COLO668 (cell line): ENCODE measurements at regions not wholly inside any gene's neighbourhood (a gene's known extent, or its start where the extent isn't known, plus 50 kb on each side); places are given as distances from the start of the nearest gene placed in this dataset.
"Not testable (repeated sequence)": the region's sequence is repeated elsewhere in the genome, so short reads cannot be mapped to it uniquely, and the experiment has no call there.

Experiments used
- DNase-seq: peaks from one replicate; lab custom pipeline; 2025; ENCODE audit not compliant: unreplicated experiment; lab: John Stamatoyannopoulos, UW

DNA sequence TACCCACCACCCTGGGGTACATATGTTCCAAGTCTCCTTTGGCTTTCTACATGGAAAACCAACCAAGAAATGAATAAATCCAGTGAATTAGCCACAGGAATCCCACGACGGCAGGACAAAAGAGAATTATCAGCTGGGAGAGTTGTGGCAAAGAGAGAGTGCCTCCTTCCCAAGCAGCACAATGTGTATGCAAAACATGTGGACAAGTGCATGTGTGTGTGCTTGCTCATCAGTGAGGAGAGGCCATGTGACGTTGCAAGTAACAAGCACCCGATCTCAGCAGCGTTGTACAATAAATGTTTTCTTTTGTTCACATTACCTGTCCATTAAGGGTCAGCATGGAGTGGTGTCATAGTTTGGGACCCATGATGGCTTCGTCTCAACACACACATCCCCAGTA, 50.0 kb upstream of the EMX2 start:
- DNase-seq, result no peak

DNA sequence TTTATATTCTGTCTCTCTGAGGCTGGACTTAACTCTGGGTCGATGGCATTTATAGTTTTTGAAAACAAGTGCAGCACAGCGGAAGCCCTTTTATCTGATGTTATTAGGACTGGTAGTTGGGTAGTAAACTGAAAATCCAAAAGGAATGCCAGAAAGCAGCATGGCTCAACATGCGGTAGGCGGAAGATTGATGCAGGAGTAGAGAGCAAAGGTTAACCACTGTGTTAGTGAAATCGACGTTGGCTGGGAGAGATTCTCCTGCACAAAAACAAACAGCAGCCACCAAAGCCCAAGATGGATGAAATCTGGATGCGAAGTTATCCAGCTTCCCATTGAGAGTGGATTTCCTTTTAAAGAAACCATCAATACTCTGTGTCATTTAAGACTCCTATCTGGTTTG, 54.5 kb upstream of the EMX2 start:
- no peak for DNase-seq

DNA sequence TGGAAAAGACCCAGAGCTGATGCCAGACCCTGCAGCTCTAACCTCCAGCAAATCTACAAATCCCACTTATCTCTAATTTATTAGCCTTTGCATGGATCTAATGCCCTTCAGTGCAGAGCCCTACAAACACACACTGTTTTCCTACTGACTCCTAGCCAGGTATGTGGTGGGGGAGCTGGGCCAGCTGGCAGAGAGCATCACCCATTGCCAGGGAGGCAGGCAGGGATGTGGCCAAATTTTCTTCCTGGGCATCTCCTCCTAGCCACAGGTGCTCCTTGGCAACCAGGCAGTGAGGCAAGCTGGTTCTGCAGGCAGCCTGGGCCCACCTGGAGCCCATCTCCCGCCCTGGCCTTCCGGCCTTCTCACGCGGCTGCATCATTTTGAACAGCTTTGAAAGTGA, 55.9 kb upstream of the EMX2 start:
- DNase-seq, result no peak

DNA sequence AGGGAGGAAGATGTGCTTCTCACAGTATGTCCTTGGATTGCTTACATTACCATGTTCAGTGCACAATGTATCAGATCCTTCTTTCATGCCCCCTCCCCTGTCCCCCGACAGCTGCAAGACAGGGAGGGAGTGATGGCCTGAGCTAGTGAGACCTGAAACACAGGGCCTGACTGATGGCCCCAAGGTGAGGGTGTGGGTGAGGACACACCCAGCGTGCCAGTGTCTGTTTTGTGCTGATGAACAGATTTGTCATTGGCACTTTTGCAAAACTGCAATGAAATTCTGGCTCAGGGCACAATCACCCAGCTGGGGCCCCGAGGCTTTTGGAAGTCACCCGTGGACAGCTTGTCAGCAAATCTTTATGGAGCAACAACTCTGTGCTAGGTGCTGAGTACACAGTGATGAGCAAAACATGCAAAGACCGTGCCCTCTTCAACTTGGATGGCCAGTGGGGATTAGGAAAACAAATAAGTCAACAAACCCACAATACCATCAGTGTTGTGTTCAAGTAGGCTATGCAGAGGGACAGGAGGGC, 59.4 kb upstream of the EMX2 start:
- no peak for DNase-seq

DNA sequence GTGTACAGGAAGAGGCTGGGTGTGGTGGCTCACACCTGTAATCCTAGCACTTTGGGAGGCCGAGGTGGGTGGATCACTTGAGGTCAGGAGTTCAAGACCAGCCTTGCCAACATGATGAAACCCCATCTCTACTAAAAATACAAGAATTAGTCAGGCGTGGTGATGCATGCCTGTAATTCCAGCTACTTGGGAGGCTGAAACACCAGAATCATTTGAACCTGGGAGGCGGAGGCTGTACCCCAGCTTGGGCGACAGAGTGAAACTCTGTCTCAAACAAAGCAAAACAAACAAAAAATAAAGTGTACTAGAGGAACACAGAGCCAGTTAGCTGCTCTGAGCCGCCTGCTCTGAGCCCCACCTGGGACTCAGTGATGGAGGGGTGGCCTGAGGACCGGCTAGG, 61.5 kb upstream of the EMX2 start:
- not testable (repeated sequence) for DNase-seq

DNA sequence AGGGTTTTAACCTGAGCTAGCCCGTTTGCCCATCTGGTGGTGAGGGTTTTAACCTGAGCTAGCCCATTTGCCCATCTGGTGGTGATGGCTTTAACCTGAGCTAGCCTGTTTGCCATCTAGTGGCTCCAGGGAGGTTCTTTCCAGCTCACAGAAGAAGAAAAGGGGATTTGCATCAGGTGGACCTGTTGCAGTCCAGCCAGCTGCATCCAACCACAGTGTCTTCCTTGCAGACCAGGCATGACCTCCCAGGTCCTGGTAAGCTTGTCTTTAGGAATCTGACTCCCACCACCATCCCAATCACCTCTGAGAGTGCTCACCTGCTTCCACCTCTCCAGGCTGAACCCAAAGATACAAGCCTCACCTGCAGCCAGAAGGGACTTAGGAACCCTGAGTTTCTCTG, 62.4 kb upstream of the EMX2 start:
- no peak for DNase-seq

DNA sequence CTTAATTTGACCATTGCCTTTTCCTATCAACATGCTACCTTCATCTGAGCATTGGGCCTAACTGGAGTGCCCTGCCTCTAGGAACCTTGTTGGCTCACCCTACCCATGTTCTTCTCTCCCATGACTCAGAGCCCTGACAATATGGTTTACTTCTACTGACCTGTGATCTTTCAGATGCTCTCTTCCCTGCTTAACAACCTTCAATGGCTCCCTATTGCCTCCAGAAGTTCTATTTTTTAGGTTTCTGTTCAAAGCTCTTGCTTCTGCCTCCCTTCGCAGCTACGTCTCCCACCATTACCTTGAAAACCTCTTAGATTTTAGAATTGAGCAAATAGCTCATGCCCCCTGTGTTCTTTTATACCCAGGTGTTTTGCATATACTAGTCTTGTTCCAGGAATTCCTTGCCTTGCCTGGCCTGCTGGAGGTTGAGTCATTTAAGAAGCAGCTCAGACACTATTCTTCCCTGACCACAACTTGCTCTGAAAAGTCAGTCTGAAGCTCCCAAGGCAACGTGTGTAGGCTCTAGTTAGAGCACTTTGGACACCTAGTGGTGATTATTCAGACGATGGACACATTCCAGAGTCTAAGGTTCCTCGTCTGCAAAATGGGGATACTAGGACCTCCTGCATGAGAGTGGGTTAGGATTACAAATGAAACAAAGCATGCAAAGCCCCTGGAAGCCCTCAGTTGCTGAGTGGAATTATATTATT, 64.4 kb upstream of the EMX2 start:
- no peak for DNase-seq

DNA sequence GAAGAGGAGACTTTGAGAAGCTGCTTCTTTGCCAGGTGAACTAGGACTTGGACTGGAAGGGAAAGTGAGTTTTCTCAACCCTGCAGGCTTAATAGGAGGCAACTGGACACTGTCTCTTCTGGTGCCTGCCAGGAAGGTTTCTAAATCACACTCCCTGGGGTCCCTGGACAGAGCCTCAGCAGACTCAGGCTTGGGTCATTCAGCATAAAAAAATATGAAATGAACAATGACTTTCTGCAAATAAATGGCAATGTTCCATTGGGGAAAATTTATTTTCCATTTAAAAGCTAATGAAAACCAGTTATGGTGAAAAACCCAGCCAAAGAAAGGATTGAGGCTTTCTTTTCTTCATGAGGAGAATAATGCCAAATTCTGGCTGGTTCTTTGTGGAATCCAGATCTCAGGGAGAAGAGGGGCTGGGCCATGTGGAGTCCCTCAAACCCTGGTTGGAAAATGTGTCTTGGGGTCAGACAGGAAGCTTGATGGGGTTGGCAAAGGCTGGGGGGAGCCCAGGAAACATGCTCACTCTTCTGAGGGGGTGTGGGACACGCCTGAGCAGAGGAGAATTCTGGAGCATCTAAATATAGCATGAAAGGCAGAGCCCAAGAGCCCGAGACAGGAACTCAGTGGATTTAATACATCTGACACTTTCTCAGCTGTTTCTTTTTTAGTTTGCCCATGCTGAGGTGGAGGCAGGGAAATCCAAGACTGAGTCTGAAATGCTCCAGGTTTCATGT, 65.2 kb upstream of the EMX2 start:
- no peak for DNase-seq

DNA sequence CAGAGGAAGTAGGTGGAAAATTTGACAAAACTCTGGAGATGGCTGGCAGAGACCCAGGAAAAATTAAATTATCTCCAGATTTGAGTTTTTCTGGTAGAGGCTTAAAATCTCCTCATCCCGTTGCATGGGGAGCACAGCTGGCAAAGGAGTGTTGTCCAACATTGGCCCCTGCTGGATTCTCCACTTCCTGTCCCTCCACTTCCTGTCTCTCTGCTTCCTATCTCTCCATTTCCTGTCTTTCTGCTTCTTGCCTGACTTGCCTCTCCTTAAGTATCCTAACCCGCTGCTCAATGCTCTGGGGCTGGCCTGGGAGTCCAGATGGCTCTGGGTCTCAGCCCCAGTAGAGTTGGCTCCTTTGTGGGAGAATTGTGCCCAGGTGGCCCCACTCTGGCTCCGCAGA, 65.8 kb upstream of the EMX2 start:
- DNase-seq, result no peak

DNA sequence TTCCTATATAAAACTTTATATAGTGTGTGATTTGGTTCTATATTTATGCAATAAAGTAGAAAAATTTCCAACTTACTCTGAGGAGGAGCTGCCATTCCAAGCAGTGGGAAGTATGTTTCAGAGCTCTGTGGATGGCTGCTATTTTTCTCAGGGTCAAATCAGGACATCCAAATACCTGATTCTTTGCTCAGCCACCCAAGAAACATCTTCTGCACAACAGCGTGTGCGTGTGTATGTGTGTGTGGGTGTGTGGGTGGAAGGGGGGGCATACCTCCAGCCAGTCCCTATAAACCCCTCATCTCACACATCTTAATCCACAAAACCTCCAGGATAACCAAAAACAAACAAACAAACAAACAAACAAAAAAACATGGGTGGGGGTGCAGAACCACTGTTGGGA, 66.3 kb upstream of the EMX2 start:
- DNase-seq, result no peak

DNA sequence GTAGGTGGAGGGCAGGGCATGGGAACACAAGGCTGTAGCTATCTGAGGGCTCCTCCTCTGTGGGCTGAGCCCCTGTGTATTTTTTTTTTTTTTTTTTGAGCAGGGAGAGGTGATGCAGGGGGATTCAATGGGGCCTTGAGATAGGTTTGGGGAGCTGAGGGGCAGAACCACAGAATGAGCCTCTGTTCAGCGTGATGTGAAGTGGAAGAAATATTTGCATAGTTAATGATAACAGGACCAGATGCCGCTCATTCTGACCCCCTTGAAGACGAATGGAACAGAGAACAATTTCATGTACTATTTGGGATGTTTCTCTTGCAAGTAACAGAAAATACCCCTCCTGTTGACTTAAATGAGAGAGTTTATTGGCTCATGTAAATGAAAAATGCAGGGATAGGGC, 69.7 kb upstream of the EMX2 start:
- DNase-seq, result no peak

DNA sequence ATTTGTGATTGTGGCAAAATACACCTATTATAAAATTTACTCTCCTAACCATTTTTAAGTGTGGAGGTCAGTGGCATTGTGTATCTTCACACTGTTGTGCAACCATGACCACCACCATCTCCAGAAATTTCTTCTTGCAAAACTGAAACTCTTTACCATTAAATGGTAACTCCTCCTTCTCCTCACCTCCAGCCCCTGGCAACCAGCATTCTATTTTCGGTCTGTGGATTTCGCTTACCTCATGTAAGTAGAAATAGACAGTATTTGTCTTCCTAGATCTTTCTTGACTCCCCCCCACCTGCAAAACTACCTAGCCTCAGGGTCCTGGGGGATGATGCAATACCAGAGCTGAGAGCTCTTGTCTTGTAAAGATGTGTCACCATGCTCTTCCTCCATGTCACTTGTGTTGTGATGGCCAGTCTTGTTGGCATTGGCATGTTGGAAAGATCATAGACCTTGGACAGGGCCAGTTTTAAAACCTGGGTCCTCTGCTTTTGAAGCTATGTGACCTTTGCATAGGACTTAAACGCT, 71.1 kb upstream of the EMX2 start:
- no peak for DNase-seq

DNA sequence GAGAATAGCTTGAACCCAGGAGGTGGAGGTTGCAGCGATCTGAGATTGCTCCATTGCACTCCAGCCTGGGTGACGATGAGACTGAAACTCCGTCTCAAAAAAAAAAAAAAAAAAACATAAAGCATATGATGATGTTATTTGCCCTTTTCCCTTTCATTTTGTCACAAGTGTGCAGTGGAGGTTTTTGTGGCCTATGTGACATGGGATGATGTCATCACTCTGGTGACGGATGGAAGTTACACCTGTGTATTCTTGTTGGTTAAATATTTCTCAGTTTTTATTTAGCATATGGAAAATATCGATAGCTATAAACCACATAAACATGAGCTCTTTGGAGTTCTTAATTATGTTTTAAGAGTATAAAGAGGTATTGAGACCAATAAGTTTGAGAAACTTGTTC, 71.8 kb upstream of the EMX2 start:
- DNase-seq, result no peak

DNA sequence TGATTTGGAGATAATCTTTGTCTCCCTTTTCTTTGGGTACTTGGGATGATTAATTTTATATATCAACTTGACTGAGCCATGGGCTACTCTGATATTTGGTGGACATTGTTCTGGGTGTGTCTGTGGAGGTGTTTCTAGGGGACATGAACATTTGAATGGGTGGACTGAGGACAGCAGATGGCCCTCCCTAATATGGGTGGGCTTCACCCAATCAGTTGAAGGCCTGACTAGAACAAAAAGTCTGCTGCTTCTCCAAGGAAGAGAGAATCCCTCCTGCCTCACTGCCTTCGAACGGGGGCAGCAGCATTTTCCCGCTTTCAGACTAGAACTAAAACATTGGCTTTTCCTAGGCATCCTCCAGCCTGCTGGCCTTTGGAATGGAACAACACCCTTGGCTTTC, 73.9 kb upstream of the EMX2 start:
- DNase-seq, result no peak

DNA sequence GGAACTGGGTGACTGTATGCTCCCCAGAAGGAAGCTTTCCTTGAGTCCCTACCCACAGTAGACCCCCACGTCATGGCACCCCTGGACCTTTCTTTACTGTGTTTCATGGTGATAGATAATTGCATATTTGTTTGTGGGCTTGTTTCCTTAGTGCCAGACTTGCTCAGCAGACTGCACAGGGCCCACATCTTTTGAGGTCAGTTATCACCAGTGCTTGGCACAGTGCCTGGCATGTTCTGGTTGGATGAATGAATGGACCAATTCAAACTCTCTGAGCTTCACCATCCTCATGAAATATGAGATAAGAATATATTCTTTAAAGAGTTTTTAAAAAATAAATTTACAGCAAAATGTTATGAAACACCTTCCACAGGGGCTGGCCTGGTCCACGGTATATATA, 78.4 kb upstream of the EMX2 start:
- no peak for DNase-seq

DNA sequence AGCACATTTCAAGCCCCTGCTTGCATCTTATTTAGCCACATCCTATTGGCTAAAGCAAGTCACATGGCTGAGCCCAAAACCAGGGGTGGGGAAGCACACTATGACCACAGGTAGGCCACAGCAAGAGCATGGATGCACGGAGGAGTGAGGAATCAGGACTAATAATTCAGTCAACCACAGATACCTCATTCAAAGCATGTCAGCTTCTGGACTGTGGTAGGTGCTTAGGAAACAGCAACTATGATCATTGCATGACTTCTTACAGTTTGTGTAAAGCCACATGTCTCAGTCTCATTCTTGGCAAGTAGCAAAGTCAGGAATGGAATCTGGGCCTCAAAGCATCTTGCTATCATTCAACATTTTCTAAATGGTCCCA, 79.0 kb upstream of the EMX2 start:
- DNase-seq, result no peak

DNA sequence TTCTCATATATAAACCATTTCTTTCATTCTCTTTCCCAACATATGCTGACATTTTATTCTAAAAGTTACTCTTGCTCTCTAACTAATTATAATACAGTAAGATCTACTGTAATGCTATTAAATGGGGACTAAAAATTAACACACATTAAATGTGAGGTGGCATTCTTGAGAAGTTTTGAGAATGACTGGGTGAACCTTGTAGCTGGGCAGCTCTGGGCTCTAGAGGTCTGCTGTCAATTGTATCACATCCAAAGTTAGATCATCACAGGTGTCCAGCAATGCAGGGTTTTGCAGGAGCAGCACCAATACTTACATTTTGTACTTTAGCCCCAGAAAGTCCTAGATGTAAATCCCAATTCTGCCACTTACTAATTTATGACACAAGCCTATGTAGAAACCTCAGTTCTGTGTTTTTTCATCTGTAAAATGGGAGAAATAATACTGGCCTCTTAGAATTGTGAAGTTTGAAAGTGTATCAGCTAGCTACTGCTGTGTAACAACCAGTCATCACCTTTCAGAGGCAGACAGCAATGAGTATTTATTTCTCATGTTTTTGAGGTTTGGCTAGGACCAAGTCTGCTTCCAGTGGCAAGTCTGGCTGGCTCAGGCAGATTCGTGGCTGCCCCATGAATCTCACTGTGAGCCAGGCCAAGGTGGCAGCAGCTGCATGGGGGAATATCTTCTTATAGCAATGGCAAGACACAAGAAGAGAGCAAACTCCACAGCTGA, 79.6 kb upstream of the EMX2 start:
- no peak for DNase-seq

DNA sequence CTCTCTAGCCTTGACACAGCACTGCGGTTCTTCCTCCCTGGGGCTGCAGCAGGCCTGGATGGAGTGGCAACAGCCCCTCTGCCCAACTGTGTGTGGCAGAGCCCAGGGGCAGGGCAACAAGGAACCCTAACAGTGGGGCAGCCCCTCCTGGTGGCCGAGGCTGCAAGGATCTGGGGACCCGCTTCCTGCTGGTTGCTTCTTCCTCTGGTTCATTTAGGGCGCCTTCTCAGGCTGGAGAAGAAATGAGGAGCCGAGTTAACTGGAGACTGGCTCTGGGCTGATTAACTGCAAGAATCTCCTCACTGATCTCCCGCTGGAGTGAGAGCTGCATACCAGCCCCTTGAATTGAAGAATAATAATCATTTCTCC, 80.1 kb upstream of the EMX2 start:
- no peak for DNase-seq

DNA sequence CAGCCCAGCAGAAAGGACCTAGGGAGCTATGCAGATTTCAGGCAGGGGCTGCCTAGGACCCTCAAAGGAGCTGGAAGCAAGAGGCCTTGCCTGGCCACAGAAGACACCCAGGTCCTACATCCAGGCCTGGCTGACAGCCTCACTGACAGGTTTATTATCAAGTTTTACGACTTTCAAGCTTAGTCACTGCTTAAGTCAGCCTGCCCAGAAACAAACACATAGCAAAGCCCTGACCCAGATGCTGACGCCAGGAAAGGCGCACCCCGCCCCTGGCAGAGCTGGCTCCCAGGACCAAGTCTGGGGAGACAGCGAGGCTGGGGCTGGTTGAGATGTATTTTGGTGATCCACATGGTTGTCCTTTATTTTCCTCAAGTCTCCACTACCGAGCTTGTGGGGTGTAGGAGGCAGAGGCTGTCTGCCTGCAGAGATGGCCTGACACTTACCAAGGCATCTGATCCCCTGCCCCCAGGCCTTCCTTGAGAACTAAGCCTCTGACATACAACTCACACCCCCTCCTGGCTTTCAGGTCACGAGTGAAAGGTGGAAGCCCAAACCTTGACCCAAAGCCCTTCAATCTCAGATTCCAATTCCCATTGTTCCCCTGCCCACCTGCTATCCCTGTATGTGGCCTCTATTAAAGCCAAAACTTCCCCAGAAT, 80.7 kb upstream of the EMX2 start:
- DNase-seq, result no peak

DNA sequence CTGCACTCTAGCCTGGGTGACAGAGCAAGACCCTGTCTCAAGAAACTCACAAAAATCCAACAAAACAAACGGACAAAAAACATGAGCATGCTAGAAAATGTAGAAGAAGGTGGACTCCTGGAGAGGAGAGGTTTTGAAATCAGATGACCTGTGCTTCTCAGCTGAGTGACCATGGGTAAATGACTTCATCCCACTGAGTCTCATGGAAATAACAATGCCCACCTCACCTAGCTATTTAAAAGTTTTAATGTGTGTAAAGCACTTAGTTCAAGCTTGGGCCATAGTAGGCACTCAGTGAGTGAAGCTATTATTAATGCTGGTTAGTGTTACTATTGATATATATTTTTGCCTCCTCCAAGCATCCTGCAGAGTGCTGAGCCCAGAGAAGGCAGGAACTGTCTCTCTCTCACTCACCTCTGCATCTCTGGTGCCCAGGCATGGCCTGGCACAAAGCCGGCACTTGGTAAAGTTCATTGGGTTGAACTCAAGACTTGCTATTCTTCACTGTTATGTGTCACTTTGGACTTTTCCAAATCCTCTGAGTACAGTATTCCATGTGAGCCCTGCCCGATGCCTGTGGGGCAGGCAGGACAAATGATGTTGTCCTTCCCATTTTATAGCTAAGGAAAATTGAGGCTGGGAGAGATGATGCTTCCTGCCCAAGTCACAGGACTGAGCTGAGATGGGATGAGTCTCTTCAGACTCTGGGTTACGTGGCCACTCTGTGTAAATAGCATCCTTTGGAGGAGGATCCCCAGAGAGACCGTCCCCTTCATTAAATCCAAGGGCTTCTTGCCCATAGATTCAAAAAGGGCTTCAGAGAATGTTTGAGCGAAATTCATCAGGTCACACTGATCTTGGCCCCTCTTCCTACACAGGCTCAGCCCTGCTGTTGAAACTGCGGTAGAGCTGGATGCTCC, 81.4 kb upstream of the EMX2 start:
- no peak for DNase-seq
